ENCODE measurements at regions not wholly inside any gene's neighbourhood (a gene's known extent, or its start where the extent isn't known, plus 50 kb on each side); places are given as distances from the start of the nearest gene placed in this dataset.

GRCh38 chr1:5684791-5685190 is 307.4 kb downstream of the NPHP4 start:
- no peak for DNase-seq (ENCODE audit: low spot score)
- H3K27ac Mint-ChIP-seq: peak overlapping the region; percentile 18
- H3K27me3 ChIP-seq: no peaks in the 10 kb centered on the region
- TF ChIP-seq EZH2phosphoT487 (IDR thresholded peaks at IDR 0.05): no peak
- no peak for TF ChIP-seq CTCF (IDR thresholded peaks at IDR 0.05)
- no peak for TF ChIP-seq EZH2 (IDR thresholded peaks at IDR 0.05)
- H4K20me1 ChIP-seq (ENCODE audit: low read depth): no peaks in the 10 kb centered on the region
- H3K36me3 ChIP-seq: no peaks in the 10 kb centered on the region
- H2AFZ ChIP-seq (replicated peaks): no peak overlapping the region
- H3K9ac ChIP-seq: no peak overlapping the region
- no peaks in the 10 kb centered on the region for H3K9me3 Mint-ChIP-seq
- no peaks in the 10 kb centered on the region for H3K9me3 ChIP-seq (ENCODE audit: low read depth)
- no peak overlapping the region for H3K4me3 Mint-ChIP-seq
- H3K79me2 ChIP-seq (ENCODE audit: low read depth): no peaks in the 10 kb centered on the region
- peaks cover 12% of the 10 kb centered on the region for H3K4me1 ChIP-seq
- H3F3A ChIP-seq (ENCODE audit: low read depth): no peaks in the 10 kb centered on the region
- H3K27ac ChIP-seq: no peak overlapping the region
- peaks cover 11% of the 10 kb centered on the region for H3K4me1 Mint-ChIP-seq
- peaks cover 6% of the 10 kb centered on the region for H3K27me3 Mint-ChIP-seq (ENCODE audit: insufficient read depth, low read depth)
- H3K4me3 ChIP-seq: no peak overlapping the region
- no peak overlapping the region for H3K4me2 ChIP-seq
- no peaks in the 10 kb centered on the region for H3K36me3 Mint-ChIP-seq

GRCh38 chr1:5683446-5683845 is 308.8 kb downstream of the NPHP4 start:
- DNase-seq (ENCODE audit: low spot score): no peak
- H3K27ac ChIP-seq: no peak overlapping the region
- H3K27me3 ChIP-seq: no peaks in the 10 kb centered on the region
- Mint-ChIP-seq H3K27ac (no peak overlapping the region), H3K4me1 (peaks cover 8% of the 10 kb centered on the region), H3K4me3 (no peak overlapping the region), H3K9me3 (no peaks in the 10 kb centered on the region), H3K27me3 (ENCODE audit: insufficient read depth, low read depth) (peaks cover 2% of the 10 kb centered on the region), H3K36me3 (no peaks in the 10 kb centered on the region)
- H3K9ac ChIP-seq: no peak overlapping the region
- H3K9me3 ChIP-seq (ENCODE audit: low read depth): no peaks in the 10 kb centered on the region
- H3K4me2 ChIP-seq: no peak overlapping the region
- H4K20me1 ChIP-seq (ENCODE audit: low read depth): no peaks in the 10 kb centered on the region
- H3F3A ChIP-seq (ENCODE audit: low read depth): no peaks in the 10 kb centered on the region
- no peaks in the 10 kb centered on the region for H3K79me2 ChIP-seq (ENCODE audit: low read depth)
- TF ChIP-seq EZH2phosphoT487 (IDR thresholded peaks at IDR 0.05) (no peak), EZH2 (IDR thresholded peaks at IDR 0.05) (no peak), CTCF (IDR thresholded peaks at IDR 0.05) (no peak)
- H3K4me3 ChIP-seq: no peak overlapping the region
- H3K36me3 ChIP-seq: no peaks in the 10 kb centered on the region
- H3K4me1 ChIP-seq: peaks cover 12% of the 10 kb centered on the region
- H2AFZ ChIP-seq (replicated peaks): no peak overlapping the region

GRCh38 chr1:5682626-5683225 is 309.5 kb downstream of the NPHP4 start:
- Histone ChIP-seq H3K27ac (no peak overlapping the region), H3K9ac (no peak overlapping the region), H4K20me1 (ENCODE audit: low read depth) (no peaks in the 10 kb centered on the region), H2AFZ (replicated peaks) (no peak overlapping the region), H3K4me2 (no peak overlapping the region), H3K4me1 (peaks cover 7% of the 10 kb centered on the region), H3K79me2 (ENCODE audit: low read depth) (no peaks in the 10 kb centered on the region), H3K36me3 (no peaks in the 10 kb centered on the region), H3K9me3 (ENCODE audit: low read depth) (no peaks in the 10 kb centered on the region), H3K4me3 (no peak overlapping the region), H3F3A (ENCODE audit: low read depth) (no peaks in the 10 kb centered on the region), H3K27me3 (no peaks in the 10 kb centered on the region)
- H3K9me3 Mint-ChIP-seq: no peaks in the 10 kb centered on the region
- no peak overlapping the region for H3K4me3 Mint-ChIP-seq
- no peaks in the 10 kb centered on the region for H3K36me3 Mint-ChIP-seq
- no peaks in the 10 kb centered on the region for H3K27me3 Mint-ChIP-seq (ENCODE audit: insufficient read depth, low read depth)
- H3K4me1 Mint-ChIP-seq: peaks cover 4% of the 10 kb centered on the region
- peak overlapping the region; percentile 9 for H3K27ac Mint-ChIP-seq
- no peak for DNase-seq (ENCODE audit: low spot score)
- TF ChIP-seq EZH2phosphoT487 (IDR thresholded peaks at IDR 0.05) (no peak), EZH2 (IDR thresholded peaks at IDR 0.05) (no peak), CTCF (IDR thresholded peaks at IDR 0.05) (no peak)

Data from neural progenitor cell (in vitro differentiated cells).